Kidney epithelial cell (primary cell): ENCODE measurements at regions not wholly inside any gene's neighbourhood (a gene's known extent, or its start where the extent isn't known, plus 50 kb on each side); places are given as distances from the start of the nearest gene placed in this dataset.

Source experiments
- DNase-seq: peaks from one replicate; pipeline ENCODE4 v3.0.0-alpha.2; 2010; ENCODE audit warnings: low read depth
- H3K27me3 ChIP-seq: 2 replicates; pipeline ENCODE4 v1.6.0; 2011; ENCODE audit warnings: low read length; ENCODE audit not compliant: control insufficient read depth, insufficient read depth
- H3K36me3 ChIP-seq: 2 replicates; pipeline ENCODE4 v1.5.1; 2011; ENCODE audit warnings: low read length; ENCODE audit not compliant: control insufficient read depth, insufficient read depth
- H3K4me3 ChIP-seq: 2 replicates; pipeline ENCODE4 v1.5.1; 2011; ENCODE audit warnings: low read depth, mild to moderate bottlenecking, control low read depth, low read length
- TF ChIP-seq, protein P1 (sequence below): IDR thresholded peaks from 2 replicates; pipeline ENCODE4 v1.5.1; 2011; ENCODE audit warnings: mild to moderate bottlenecking, moderate library complexity, low read length, control low read depth, inconsistent platforms; ENCODE audit not compliant: insufficient read depth, poor library complexity, severe bottlenecking

GRCh38 chr6:115819506-115819905 is 241.2 kb downstream of the FRK start:
- DNase-seq, result no peak
- Histone ChIP-seq H3K36me3 (no peaks in the 10 kb centered on the region), H3K4me3 (no peak overlapping the region), H3K27me3 (no peaks in the 10 kb centered on the region)
- TF ChIP-seq, protein P1, sequence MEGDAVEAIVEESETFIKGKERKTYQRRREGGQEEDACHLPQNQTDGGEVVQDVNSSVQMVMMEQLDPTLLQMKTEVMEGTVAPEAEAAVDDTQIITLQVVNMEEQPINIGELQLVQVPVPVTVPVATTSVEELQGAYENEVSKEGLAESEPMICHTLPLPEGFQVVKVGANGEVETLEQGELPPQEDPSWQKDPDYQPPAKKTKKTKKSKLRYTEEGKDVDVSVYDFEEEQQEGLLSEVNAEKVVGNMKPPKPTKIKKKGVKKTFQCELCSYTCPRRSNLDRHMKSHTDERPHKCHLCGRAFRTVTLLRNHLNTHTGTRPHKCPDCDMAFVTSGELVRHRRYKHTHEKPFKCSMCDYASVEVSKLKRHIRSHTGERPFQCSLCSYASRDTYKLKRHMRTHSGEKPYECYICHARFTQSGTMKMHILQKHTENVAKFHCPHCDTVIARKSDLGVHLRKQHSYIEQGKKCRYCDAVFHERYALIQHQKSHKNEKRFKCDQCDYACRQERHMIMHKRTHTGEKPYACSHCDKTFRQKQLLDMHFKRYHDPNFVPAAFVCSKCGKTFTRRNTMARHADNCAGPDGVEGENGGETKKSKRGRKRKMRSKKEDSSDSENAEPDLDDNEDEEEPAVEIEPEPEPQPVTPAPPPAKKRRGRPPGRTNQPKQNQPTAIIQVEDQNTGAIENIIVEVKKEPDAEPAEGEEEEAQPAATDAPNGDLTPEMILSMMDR, result no peak

- no peak overlapping the region for H3K4me3 ChIP-seq
- DNase-seq, result no peak
- H3K27me3 ChIP-seq, result no peaks in the 10 kb centered on the region
- no peaks in the 10 kb centered on the region for H3K36me3 ChIP-seq
- TF ChIP-seq, protein P1, result no peak
Observed at GRCh38 chr6:115817161-115817560, 243.5 kb downstream of the FRK start.

DNA sequence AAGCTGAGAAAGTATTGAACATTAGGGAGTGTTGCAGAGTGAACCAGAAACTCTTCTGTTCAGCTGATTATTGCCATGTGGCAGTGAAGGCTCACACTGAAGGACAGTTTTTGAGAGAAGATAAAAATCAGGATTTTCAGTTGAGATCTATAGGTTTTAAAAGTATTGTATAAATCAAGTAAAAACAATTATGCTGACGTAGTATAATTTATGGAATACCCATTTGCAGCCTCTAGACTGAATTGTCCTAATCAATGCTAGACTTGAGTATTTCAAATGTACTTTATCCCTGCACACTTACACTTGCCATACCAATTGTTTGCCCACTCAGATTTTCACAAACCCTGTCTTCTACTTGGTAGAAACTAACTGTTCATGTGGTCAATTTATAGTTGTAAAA is 245.8 kb downstream of the FRK start:
- Histone ChIP-seq H3K4me3 (no peak overlapping the region), H3K27me3 (no peaks in the 10 kb centered on the region), H3K36me3 (no peaks in the 10 kb centered on the region)
- DNase-seq, result no peak
- TF ChIP-seq, protein P1, result no peak

- Histone ChIP-seq H3K4me3 (no peak overlapping the region), H3K27me3 (no peaks in the 10 kb centered on the region), H3K36me3 (no peaks in the 10 kb centered on the region)
- TF ChIP-seq, protein P1, result no peak
- DNase-seq, result no peak
Observed at GRCh38 chr6:115811541-115811940, 249.2 kb downstream of the FRK start.

DNA sequence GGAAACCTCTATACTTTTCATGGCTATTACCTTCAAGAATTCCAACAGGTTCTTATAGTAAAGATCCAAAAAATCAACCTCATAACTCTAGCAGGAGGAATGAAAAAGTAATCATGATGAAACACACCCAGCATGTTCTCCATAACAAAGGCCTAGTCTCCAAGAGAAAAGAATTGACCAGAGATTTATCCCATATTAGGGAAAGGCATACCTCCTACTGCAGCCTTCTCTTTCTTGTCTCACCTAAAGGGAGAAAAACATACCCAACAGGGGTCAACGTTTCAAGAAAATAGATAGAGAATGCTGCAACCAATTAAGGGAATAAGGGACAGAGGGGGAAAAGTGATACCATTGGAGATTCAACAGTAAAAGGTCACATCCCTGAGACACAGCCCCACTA is 262.5 kb downstream of the FRK start:
- H3K27me3 ChIP-seq, result no peaks in the 10 kb centered on the region
- TF ChIP-seq, protein P1, result no peak
- no peak overlapping the region for H3K4me3 ChIP-seq
- no peak for DNase-seq
- no peaks in the 10 kb centered on the region for H3K36me3 ChIP-seq

DNA sequence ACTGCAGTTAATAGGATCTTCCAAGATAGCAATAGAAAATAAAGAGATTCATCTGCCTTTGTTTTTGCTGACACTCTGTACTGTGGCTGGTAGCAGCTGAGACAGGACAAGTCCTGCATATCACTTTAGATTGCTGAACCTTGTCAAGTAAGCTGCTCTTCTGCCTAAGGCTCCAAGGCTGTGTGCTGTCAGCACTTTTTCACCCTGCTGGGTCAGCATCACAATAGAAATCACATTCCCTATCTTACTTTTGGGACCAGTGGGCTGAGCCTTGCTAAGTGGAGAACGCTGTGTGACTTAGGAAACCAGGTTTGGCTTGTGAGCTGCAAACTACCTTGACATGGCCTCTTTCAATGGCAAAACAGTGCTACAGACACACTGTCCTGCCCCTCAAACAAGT is 263.9 kb downstream of the FRK start:
- Histone ChIP-seq H3K27me3 (no peaks in the 10 kb centered on the region), H3K4me3 (no peak overlapping the region), H3K36me3 (no peaks in the 10 kb centered on the region)
- TF ChIP-seq, protein P1, result no peak
- DNase-seq, result no peak
